ENCODE measurements at regions not wholly inside any gene's neighbourhood (a gene's known extent, or its start where the extent isn't known, plus 50 kb on each side); places are given as distances from the start of the nearest gene placed in this dataset.
"Not testable (repeated sequence)": the region's sequence is repeated elsewhere in the genome, so short reads cannot be mapped to it uniquely, and the experiment has no call there.

- no peak for DNase-seq (ENCODE audit: extremely low read depth, low read depth, low spot score)
Observed at GRCh38 chr3:61378311-61378710, 127.1 kb upstream of the FHIT start.

DNA sequence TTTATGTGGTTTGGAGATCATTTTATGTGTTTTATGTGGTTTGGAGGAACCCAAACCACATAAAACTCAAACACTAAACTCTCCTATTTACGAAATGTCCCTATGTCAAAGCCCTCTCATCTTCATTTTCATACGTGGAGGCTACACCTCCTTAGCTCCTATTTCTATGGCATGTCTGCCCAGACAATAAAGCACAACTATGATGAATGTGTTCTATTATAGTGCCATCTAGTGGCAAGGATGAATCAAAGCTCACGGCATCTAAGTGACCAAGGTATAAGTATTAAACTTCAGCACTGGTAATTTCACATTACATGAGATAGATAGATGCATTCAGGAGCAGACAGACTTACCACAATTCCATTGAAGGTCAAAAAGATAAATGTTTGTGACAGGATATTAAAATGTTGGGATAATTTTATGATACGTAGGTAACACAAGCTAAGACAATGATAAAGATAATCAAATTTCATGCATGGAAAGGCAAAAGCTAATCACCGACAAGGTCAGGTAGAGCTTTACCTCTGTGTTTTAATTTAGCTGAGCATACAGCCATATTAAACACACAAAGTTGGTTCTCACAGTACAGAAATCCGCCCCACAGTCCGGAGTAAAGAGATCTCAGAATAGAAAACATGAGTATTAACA is 130.6 kb upstream of the FHIT start:
- peak; percentile 1 for DNase-seq (ENCODE audit: extremely low read depth, low read depth, low spot score)

DNA sequence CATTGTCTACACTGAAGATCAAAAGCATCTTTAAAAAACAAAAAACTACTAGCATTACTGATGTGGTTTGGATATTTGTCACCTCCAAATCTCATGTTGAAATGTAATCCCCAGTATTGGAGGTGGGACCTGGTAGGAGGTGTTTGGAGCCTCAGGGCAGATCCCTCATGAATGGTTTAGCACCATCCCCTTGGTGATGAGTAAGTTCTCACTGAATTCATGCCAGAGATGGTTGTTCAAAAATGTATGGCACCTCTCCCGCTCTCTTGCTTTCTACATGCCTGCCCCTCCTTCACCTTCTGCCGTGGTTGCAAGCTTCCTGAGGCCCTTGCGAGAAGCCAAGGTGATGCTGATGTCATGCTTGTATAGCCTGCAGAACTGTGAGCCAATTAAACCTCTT is 136.6 kb upstream of the FHIT start:
- DNase-seq (ENCODE audit: extremely low read depth, low read depth, low spot score): no peak

GRCh38 chr3:61393480-61393947 is 142.3 kb upstream of the FHIT start:
- not testable (repeated sequence) for DNase-seq (ENCODE audit: extremely low read depth, low read depth, low spot score)

DNA sequence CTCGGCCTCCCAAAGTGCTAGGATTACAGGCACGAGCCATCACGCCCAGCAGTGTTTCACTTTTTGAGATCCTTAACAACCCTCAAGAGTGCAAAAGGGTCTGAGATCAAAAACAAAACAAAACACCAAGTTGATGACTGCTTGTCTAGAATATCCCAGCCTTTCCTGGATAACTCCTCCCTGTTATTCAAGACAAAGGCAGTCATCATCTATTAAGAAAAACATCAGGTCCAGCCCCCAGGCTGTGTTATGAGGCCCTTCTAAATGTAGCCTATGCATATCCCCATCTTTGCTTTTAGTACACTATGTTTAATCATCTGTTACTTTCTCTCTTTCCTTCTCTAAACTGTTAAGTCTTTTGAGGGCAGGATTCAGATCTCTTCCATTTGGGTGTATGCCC is 150.1 kb upstream of the FHIT start:
- no peak for DNase-seq (ENCODE audit: extremely low read depth, low read depth, low spot score)

DNA sequence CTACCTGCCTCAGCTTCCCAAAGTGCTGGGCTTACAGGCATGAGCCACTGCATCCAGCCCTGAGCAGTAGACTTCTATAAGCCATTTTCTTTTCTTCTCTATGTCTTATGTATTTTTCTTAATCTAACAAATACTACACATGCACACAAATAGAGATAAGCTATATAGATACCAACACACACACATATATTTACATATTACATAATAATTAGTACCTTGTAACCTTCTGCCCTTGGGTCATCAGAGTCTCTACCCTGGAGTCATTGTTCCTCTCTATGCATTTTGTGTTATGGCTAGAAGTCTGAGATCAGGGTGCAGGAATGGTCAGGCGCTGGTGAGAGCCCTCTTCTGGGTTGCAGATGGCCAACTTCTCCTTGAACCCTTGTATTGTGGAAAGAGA is 154.0 kb upstream of the PTPRG start:
- no peak for DNase-seq (ENCODE audit: extremely low read depth, low read depth, low spot score)

DNA sequence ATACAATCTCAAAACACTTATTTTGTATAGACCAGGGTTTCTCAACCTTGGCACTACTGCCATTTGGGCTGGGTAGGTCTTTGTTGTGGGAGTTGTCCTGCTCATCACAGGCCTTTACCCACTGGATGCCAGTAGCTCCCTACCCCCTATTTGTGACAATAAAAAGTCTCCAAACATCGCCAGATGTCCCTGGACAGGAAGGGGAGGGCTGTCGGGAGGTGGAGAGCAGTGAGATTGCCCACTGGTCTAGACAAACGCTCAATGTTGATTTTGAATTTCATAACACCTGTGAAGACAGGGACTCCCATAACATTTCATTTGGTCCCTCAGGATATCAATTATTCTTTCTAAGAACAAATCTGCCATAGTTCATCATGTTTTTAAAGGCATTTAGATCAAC is 151.7 kb upstream of the PTPRG start:
- no peak for DNase-seq (ENCODE audit: extremely low read depth, low read depth, low spot score)

DNA sequence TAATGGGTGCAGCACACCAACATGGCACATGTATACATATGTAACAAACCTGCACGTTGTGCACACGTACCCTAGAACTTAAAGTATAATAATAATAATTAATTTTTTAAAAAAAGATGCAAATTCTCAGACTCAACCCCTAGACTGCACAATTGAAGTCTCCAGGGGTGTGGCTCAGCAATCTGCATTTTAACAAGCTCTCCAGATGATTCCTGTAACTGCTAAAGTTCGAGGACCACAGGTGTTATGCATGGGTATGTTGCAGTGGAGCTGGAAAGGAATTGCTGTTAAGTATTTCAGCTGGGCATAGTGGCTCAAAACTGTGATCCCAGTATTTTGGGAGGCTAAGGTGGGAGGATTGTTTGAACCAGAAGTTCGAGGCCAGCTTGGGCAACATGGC is 151.0 kb upstream of the PTPRG start:
- not testable (repeated sequence) for DNase-seq (ENCODE audit: extremely low read depth, low read depth, low spot score)

GRCh38 chr3:61411009-61411662 is 150.2 kb upstream of the PTPRG start:
- DNase-seq (ENCODE audit: extremely low read depth, low read depth, low spot score): no peak

GRCh38 chr3:61414456-61414855 is 146.9 kb upstream of the PTPRG start:
- no peak for DNase-seq (ENCODE audit: extremely low read depth, low read depth, low spot score)

- DNase-seq (ENCODE audit: extremely low read depth, low read depth, low spot score): no peak
Observed at GRCh38 chr3:61415201-61415600, 146.2 kb upstream of the PTPRG start.

DNA sequence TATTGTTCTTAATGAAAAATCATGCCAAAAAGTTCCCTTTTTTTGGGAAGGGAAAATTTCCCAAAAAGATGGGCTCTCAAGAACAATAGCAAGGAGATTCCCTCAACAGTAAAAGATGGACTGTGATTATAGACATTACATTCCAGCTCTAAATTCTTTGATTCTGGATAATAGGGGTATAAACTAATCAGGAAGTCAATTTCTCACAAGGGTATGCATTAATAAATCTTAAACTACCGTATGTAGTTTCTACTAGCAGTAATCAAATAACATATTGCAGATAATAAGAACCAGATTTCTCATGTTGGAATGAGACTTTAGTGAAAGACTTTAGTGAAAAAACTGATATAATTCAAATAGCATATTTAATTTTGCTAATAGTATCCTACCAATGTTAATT is 144.8 kb upstream of the PTPRG start:
- no peak for DNase-seq (ENCODE audit: extremely low read depth, low read depth, low spot score)

GRCh38 chr3:61417352-61417751 is 144.0 kb upstream of the PTPRG start:
- DNase-seq (ENCODE audit: extremely low read depth, low read depth, low spot score): no peak

DNA sequence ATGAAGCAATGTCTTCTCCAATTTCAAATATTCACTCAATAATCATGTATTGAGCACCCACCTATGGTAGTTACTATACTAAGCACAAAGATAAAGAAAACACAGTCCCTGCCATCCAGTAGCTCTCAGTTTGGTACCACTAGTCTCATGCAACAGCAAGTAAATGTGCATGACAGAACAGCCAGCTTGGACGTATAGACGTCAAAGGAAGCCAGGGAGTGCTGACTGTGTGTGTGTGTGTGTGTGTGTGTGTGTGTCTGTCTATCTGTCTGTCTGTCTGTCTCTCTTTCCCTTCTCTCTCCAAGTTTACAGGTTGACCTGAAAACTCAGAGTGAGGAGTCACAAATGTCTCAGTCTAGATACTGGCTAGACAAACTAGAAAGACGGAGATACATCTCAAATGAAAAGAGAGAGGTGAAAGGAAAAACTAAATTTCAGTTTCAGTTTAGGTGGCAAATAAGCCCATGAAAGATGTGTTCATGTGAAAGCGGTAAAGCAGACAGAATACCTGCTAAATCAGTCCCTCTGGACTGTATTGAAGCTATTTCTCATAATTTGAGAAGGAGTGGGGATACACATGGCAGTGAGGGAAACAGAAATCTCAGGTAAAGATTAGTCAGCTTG is 141.1 kb upstream of the PTPRG start:
- no peak for DNase-seq (ENCODE audit: extremely low read depth, low read depth, low spot score)

DNA sequence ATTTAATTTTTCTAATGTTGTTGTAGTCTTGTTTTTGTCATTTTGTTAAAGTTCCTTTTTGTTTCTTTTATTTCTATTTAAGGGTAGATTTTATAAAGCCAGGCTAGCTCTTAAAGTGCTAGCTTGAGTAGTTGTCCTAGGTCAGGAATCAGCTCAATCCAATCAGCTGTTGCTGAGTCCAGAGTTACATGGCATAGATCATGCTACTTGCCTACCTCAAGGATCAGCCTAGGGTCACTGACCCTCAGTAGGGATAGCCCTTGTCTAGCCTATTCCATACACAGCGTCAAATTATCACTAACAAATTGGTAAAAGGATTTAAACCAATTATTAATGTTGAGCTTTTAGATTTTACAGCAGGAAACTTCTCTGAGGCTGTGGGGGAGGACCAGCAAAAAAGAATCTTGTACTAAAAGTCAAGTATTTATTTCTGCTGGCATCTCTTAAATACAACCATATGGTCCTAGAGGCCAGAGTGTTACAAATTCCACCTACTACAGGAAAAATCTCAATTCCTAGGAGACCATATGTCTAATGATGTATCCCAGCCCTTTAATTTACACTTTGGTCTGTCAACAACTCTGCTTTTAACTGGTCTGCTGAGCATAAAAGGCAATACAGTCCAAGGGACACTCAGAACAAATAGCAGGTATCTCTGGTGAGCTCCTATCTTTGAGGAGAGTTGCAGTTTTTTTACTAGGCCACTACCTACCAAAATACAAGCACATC is 138.3 kb upstream of the PTPRG start:
- DNase-seq (ENCODE audit: extremely low read depth, low read depth, low spot score): no peak

DNA sequence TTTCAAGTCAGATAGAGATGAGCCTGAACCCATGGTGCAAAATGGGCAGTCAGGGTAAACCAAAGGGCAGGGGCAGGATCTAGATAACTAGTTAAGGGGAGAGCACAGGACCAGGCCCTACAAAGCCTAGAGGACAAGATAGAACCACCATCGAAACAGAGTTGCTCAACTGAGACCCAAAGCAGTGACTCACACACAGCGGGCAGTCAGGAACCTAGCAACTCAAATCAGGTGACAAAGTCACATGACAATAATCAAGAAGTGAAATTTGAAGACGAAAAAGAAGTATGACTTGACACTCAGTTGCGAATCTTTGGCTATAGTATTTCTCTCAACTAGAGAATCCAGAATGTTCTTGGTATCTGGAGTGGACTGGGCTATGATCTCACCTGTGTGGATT is 136.0 kb upstream of the PTPRG start:
- DNase-seq (ENCODE audit: extremely low read depth, low read depth, low spot score): no peak

DNA sequence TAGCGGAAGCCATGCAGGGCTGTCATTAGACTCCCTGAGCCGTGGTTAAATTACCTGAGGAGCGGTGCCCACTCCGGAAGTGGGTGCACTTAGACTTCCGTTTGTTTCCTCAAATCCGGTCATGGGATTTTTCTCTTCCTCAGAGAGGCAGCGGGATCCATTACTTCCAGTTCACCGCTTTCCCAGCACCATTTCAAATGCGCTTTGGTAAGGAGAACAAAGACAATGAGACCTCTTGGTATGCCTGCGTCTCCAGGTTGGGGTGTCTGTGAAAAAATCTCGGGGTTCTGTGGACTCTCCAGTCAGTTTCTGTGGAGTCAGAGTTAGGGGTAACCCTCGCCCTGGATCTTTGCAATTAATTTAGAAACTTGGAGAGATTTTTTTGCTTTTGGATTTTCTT is 132.3 kb upstream of the PTPRG start:
- DNase-seq (ENCODE audit: extremely low read depth, low read depth, low spot score): no peak

- not testable (repeated sequence) for DNase-seq (ENCODE audit: extremely low read depth, low read depth, low spot score)
Observed at GRCh38 chr3:61434901-61435300, 126.5 kb upstream of the PTPRG start.

- not testable (repeated sequence) for DNase-seq (ENCODE audit: extremely low read depth, low read depth, low spot score)
Observed at GRCh38 chr3:61435361-61435760, 126.0 kb upstream of the PTPRG start.

DNA sequence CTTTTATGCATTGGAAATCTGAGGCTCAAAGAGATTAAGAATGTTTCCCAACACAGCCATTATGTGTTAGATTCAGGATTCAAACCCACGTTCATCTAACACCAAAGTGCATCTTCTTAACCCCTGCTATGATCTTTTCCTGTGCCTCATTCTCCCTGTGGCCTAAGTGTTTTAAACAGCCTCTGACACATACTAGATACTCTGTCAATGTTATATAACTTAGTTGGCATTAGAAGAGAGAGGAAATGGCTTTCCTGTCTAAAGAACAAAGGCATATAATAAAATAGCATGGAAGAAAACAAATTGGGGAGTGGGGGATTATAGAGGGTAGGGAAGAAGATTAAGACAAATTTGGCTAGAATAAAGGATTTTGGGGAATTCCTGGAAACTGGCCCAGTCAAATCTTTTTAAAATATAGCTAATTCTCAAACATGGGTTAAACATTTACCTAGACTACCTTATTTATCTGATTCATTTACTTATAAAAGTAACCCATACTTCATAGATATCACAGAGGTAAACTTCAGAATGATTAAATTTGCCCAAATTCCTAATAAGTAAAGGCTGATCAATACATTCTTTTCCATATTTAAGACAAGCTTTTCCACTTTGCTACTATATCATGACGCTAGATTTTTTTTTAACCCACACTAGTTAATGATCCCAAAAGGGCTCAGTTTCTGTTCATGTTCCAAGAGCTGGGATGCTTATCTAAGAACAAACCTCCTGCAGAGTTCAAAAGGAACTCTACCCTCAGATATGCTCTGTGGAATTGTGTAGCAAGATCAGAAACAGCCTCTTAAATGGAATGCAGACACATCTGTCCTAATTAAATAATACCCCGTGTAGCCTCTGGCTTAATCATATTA is 122.9 kb upstream of the PTPRG start:
- DNase-seq (ENCODE audit: extremely low read depth, low read depth, low spot score): no peak

DNA sequence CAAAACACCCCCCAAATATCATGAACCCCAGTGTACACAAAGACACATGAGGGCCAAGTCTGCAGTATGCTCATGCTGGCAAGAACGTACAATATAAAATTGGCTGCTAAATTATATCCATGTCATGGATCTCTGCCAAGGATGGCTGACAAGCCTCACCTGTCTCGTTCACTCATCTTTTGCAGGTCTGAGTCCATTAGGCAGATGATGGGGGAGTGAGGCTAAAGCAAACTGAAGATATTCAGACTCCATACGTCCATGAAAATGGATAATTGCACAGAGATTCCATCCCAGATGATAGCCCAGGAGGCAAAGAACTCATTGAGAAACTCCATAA is 122.3 kb upstream of the PTPRG start:
- no peak for DNase-seq (ENCODE audit: extremely low read depth, low read depth, low spot score)

Data from glomerular endothelial cell (primary cell).